ENCODE measurements at regions not wholly inside any gene's neighbourhood (a gene's known extent, or its start where the extent isn't known, plus 50 kb on each side); places are given as distances from the start of the nearest gene placed in this dataset.
A peak's percentile ranks its signal among the peaks of the same experiment; 100 is the strongest.

- no peak for DNase-seq (ENCODE audit: low spot score)
Measured at GRCh38 chr2:145197944-145198343, 678.0 kb upstream of the ZEB2 start.

GRCh38 chr2:145194673-145195072 is 674.8 kb upstream of the ZEB2 start:
- DNase-seq (ENCODE audit: low spot score): peak; percentile 31

- DNase-seq (ENCODE audit: low spot score): peak; percentile 39
Measured at GRCh38 chr2:145190031-145190703, 670.2 kb upstream of the ZEB2 start.

- DNase-seq (ENCODE audit: low spot score): no peak
Measured at GRCh38 chr2:145186303-145186702, 666.4 kb upstream of the ZEB2 start.

GRCh38 chr2:145185696-145186095 is 665.8 kb upstream of the ZEB2 start:
- peak; percentile 52 for DNase-seq (ENCODE audit: low spot score)

GRCh38 chr2:145184741-145185651 is 665.1 kb upstream of the ZEB2 start:
- DNase-seq (ENCODE audit: low spot score): peak; percentile 32

GRCh38 chr2:145169285-145169684 is 649.4 kb upstream of the ZEB2 start:
- no peak for DNase-seq (ENCODE audit: low spot score)

- no peak for DNase-seq (ENCODE audit: low spot score)
Measured at GRCh38 chr2:145168091-145168490, 648.2 kb upstream of the ZEB2 start.

- no peak for DNase-seq (ENCODE audit: low spot score)
Measured at GRCh38 chr2:145166731-145167302, 646.9 kb upstream of the ZEB2 start.

GRCh38 chr2:145161656-145162055 is 641.7 kb upstream of the ZEB2 start:
- no peak for DNase-seq (ENCODE audit: low spot score)

- DNase-seq (ENCODE audit: low spot score): no peak
Measured at GRCh38 chr2:145160855-145161254, 640.9 kb upstream of the ZEB2 start.

GRCh38 chr2:145159676-145160075 is 639.8 kb upstream of the ZEB2 start:
- no peak for DNase-seq (ENCODE audit: low spot score)

- DNase-seq (ENCODE audit: low spot score): no peak
Measured at GRCh38 chr2:145157741-145158591, 638.0 kb upstream of the ZEB2 start.

GRCh38 chr2:145157036-145157675 is 637.2 kb upstream of the ZEB2 start:
- DNase-seq (ENCODE audit: low spot score): no peak

GRCh38 chr2:145156199-145156598 is 636.3 kb upstream of the ZEB2 start:
- no peak for DNase-seq (ENCODE audit: low spot score)

GRCh38 chr2:145155196-145155595 is 635.3 kb upstream of the ZEB2 start:
- no peak for DNase-seq (ENCODE audit: low spot score)

GRCh38 chr2:145154731-145155130 is 634.8 kb upstream of the ZEB2 start:
- DNase-seq (ENCODE audit: low spot score): no peak

- no peak for DNase-seq (ENCODE audit: low spot score)
Measured at GRCh38 chr2:145146691-145147090, 626.8 kb upstream of the ZEB2 start.

GRCh38 chr2:145144131-145144728 is 624.3 kb upstream of the ZEB2 start:
- DNase-seq (ENCODE audit: low spot score): no peak

- no peak for DNase-seq (ENCODE audit: low spot score)
Measured at GRCh38 chr2:145141981-145142380, 622.1 kb upstream of the ZEB2 start.

- DNase-seq (ENCODE audit: low spot score): peak; percentile 32
Measured at GRCh38 chr2:145140658-145141057, 620.7 kb upstream of the ZEB2 start.

Measured in kidney tubule cell (primary cell).